GM19438 (cell line): ENCODE measurements at regions not wholly inside any gene's neighbourhood (a gene's known extent, or its start where the extent isn't known, plus 50 kb on each side); places are given as distances from the start of the nearest gene placed in this dataset.
"Not testable (repeated sequence)": the region's sequence is repeated elsewhere in the genome, so short reads cannot be mapped to it uniquely, and the experiment has no call there.

Source experiments
- ATAC-seq: cut with Tn5 transposase; IDR thresholded peaks from one replicate; pipeline ENCODE4 v1.9.1; 2021; ENCODE audit warnings: low read depth; ENCODE audit not compliant: unreplicated experiment

GRCh38 chr5:152184266-152184665 lies 220.8 kb downstream of the NMUR2 start:
- ATAC-seq, result no peak

- no peak for ATAC-seq
Observed at GRCh38 chr5:152181461-152181860, 223.6 kb downstream of the NMUR2 start.

- ATAC-seq, result no peak
Observed at GRCh38 chr5:152178350-152178699, 226.8 kb downstream of the NMUR2 start.

GRCh38 chr5:152177626-152178349 lies 227.3 kb downstream of the NMUR2 start:
- no peak for ATAC-seq

GRCh38 chr5:152171888-152172287 lies 233.2 kb downstream of the NMUR2 start:
- no peak for ATAC-seq

GRCh38 chr5:152170350-152170749 lies 234.7 kb downstream of the NMUR2 start:
- ATAC-seq, result no peak

- no peak for ATAC-seq
Observed at GRCh38 chr5:152164860-152165259, 240.2 kb upstream of the GLRA1 start.

GRCh38 chr5:152159894-152160293 lies 235.2 kb upstream of the GLRA1 start:
- not testable (repeated sequence) for ATAC-seq

GRCh38 chr5:152154452-152154851 lies 229.8 kb upstream of the GLRA1 start:
- ATAC-seq, result not testable (repeated sequence)

- ATAC-seq, result no peak
Observed at GRCh38 chr5:152151940-152152339, 227.3 kb upstream of the GLRA1 start.

- ATAC-seq, result no peak
Observed at GRCh38 chr5:152151113-152151512, 226.5 kb upstream of the GLRA1 start.

- ATAC-seq, result no peak
Observed at GRCh38 chr5:152147286-152147685, 222.6 kb upstream of the GLRA1 start.

GRCh38 chr5:152146566-152146965 lies 221.9 kb upstream of the GLRA1 start:
- ATAC-seq, result no peak

GRCh38 chr5:152144556-152144955 lies 219.9 kb upstream of the GLRA1 start:
- ATAC-seq, result no peak

GRCh38 chr5:152144030-152144429 lies 219.4 kb upstream of the GLRA1 start:
- no peak for ATAC-seq

GRCh38 chr5:152142840-152143469 lies 218.3 kb upstream of the GLRA1 start:
- ATAC-seq, result peak; percentile 92

- ATAC-seq, result no peak
Observed at GRCh38 chr5:152140347-152140746, 215.7 kb upstream of the GLRA1 start.

- no peak for ATAC-seq
Observed at GRCh38 chr5:152137063-152137462, 212.4 kb upstream of the GLRA1 start.

- ATAC-seq, result no peak
Observed at GRCh38 chr5:152136321-152136720, 211.7 kb upstream of the GLRA1 start.

GRCh38 chr5:152135827-152136226 lies 211.2 kb upstream of the GLRA1 start:
- ATAC-seq, result no peak

- ATAC-seq, result no peak
Observed at GRCh38 chr5:152125661-152126205, 201.1 kb upstream of the GLRA1 start.

GRCh38 chr5:152124409-152125041 lies 199.9 kb upstream of the GLRA1 start:
- ATAC-seq, result no peak
